Osteocyte (in vitro differentiated cells): ENCODE measurements at regions not wholly inside any gene's neighbourhood (a gene's known extent, or its start where the extent isn't known, plus 50 kb on each side); places are given as distances from the start of the nearest gene placed in this dataset.

ENCODE experiments used
- DNase-seq: peaks from one replicate; pipeline ENCODE4 v3.0.0; 2021; ENCODE audit warnings: mixed read lengths; ENCODE audit not compliant: unreplicated experiment; ENCODE audit errors: extremely low spot score
- H3K27ac Mint-ChIP-seq: one replicate; pipeline ENCODE4 v1.8.0; 2021; ENCODE audit warnings: mild to moderate bottlenecking, mixed read lengths; ENCODE audit not compliant: unreplicated experiment
- H3K27me3 Mint-ChIP-seq: one replicate; pipeline ENCODE4 v1.8.0; 2021; ENCODE audit warnings: mixed read lengths; ENCODE audit not compliant: unreplicated experiment
- H3K36me3 Mint-ChIP-seq: one replicate; pipeline ENCODE4 v1.8.0; 2021; ENCODE audit warnings: mixed read lengths; ENCODE audit not compliant: unreplicated experiment
- H3K4me1 Mint-ChIP-seq: one replicate; pipeline ENCODE4 v1.8.0; 2021; ENCODE audit warnings: mixed read lengths; ENCODE audit not compliant: unreplicated experiment
- H3K4me3 Mint-ChIP-seq: one replicate; pipeline ENCODE4 v1.8.0; 2021; ENCODE audit warnings: mild to moderate bottlenecking, moderate library complexity, mixed read lengths; ENCODE audit not compliant: unreplicated experiment
- H3K9me3 Mint-ChIP-seq: one replicate; pipeline ENCODE4 v1.8.0; 2021; ENCODE audit warnings: mixed read lengths; ENCODE audit not compliant: unreplicated experiment
- CTCF ChIP-seq: fragments of 200-600 bp; sonication (generic); IDR thresholded peaks from 2 replicates; pipeline ENCODE4 v1.5.0; 2021; ENCODE audit warnings: antibody characterized with exemption, mild to moderate bottlenecking, moderate library complexity

GRCh38 chr13:107642831-107643230, 572.5 kb downstream of the LIG4 start:
- Mint-ChIP-seq H3K36me3 (no peaks in the 10 kb centered on the region), H3K27ac (no peak overlapping the region), H3K9me3 (peaks cover 8% of the 10 kb centered on the region), H3K27me3 (no peaks in the 10 kb centered on the region), H3K4me1 (no peaks in the 10 kb centered on the region), H3K4me3 (no peak overlapping the region)
- no peak for DNase-seq
- no peak for TF ChIP-seq CTCF

- peaks cover 8% of the 10 kb centered on the region for H3K9me3 Mint-ChIP-seq
- no peak overlapping the region for H3K4me3 Mint-ChIP-seq
- no peak for TF ChIP-seq CTCF
- no peaks in the 10 kb centered on the region for H3K4me1 Mint-ChIP-seq
- no peaks in the 10 kb centered on the region for H3K36me3 Mint-ChIP-seq
- no peak overlapping the region for H3K27ac Mint-ChIP-seq
- DNase-seq = no peak
- no peaks in the 10 kb centered on the region for H3K27me3 Mint-ChIP-seq
Observed at GRCh38 chr13:107641574-107641973, 573.8 kb downstream of the LIG4 start.

GRCh38 chr13:107625648-107626047, 589.7 kb downstream of the LIG4 start:
- Mint-ChIP-seq H3K9me3 (no peaks in the 10 kb centered on the region), H3K4me3 (no peak overlapping the region), H3K27ac (no peak overlapping the region), H3K4me1 (peaks cover 2% of the 10 kb centered on the region), H3K27me3 (no peaks in the 10 kb centered on the region), H3K36me3 (no peaks in the 10 kb centered on the region)
- no peak for TF ChIP-seq CTCF
- DNase-seq = no peak

- Mint-ChIP-seq H3K9me3 (no peaks in the 10 kb centered on the region), H3K36me3 (no peaks in the 10 kb centered on the region), H3K27ac (no peak overlapping the region), H3K4me1 (no peaks in the 10 kb centered on the region), H3K27me3 (no peaks in the 10 kb centered on the region), H3K4me3 (no peak overlapping the region)
- no peak for TF ChIP-seq CTCF
- no peak for DNase-seq
Observed at GRCh38 chr13:107617527-107617926, 597.8 kb downstream of the LIG4 start.

- no peaks in the 10 kb centered on the region for H3K4me1 Mint-ChIP-seq
- TF ChIP-seq CTCF = no peak
- no peaks in the 10 kb centered on the region for H3K36me3 Mint-ChIP-seq
- H3K27me3 Mint-ChIP-seq = no peaks in the 10 kb centered on the region
- no peaks in the 10 kb centered on the region for H3K9me3 Mint-ChIP-seq
- no peak for DNase-seq
- H3K4me3 Mint-ChIP-seq = no peak overlapping the region
- H3K27ac Mint-ChIP-seq = no peak overlapping the region
Observed at GRCh38 chr13:107612376-107612775, 603.0 kb downstream of the LIG4 start.
